GM13976 (cell line): ENCODE measurements at regions not wholly inside any gene's neighbourhood (a gene's known extent, or its start where the extent isn't known, plus 50 kb on each side); places are given as distances from the start of the nearest gene placed in this dataset.

Source experiments
- DNase-seq: peaks from one replicate; pipeline ENCODE4 v3.0.0; 2012; ENCODE audit warnings: low spot score
- CTCF ChIP-seq: IDR thresholded peaks from 2 replicates; pipeline ENCODE4 v1.5.1; 2012; ENCODE audit warnings: borderline replicate concordance, mild to moderate bottlenecking; ENCODE audit not compliant: insufficient read depth; ENCODE audit errors: extremely low read depth, missing control alignments, control extremely low read depth
- in situ Hi-C: fragments of 300-500 bp; cut with MboI; formaldehyde crosslinking; loops from one replicate; pipeline ENCODE4 v1.12.0; 2022; ENCODE audit warnings: low sequenced_read_pairs, mixed read lengths, inconsistent platforms; ENCODE audit not compliant: unreplicated experiment

GRCh38 chr2:172339371-172340010, 87.9 kb upstream of the ITGA6 start:
- no peak for TF ChIP-seq CTCF
- DNase-seq, result no peak

GRCh38 chr2:172340394-172340793, 87.0 kb upstream of the ITGA6 start:
- DNase-seq, result no peak
- in situ Hi-C loops, result no loop called here

More at GRCh38 chr2:172339371-172340010, 87.9 kb upstream of the ITGA6 start:
- in situ Hi-C loops, result no loop called here

GRCh38 chr2:172342078-172342477, 85.3 kb upstream of the ITGA6 start:
- TF ChIP-seq CTCF, result no peak
- DNase-seq, result no peak
- in situ Hi-C loops, result no loop called here

More at GRCh38 chr2:172340394-172340793, 87.0 kb upstream of the ITGA6 start:
- TF ChIP-seq CTCF, result no peak

- no peak for DNase-seq
- in situ Hi-C loops, result no loop called here
Measured at GRCh38 chr2:172342611-172343010, 84.8 kb upstream of the ITGA6 start.

GRCh38 chr2:172344159-172344558, 83.2 kb upstream of the ITGA6 start:
- DNase-seq, result no peak
- in situ Hi-C loops, result no loop called here
- TF ChIP-seq CTCF, result no peak

More at GRCh38 chr2:172342611-172343010, 84.8 kb upstream of the ITGA6 start:
- TF ChIP-seq CTCF, result no peak

GRCh38 chr2:172345956-172346555, 81.3 kb upstream of the ITGA6 start:
- DNase-seq, result no peak
- in situ Hi-C loops, result no loop called here
- TF ChIP-seq CTCF, result no peak
